ENCODE measurements at regions not wholly inside any gene's neighbourhood (a gene's known extent, or its start where the extent isn't known, plus 50 kb on each side); places are given as distances from the start of the nearest gene placed in this dataset.

GRCh38 chr14:43649508-43649907 lies 857.6 kb downstream of the FSCB start:
- Histone ChIP-seq H3K9me3 (ENCODE audit: control insufficient read depth, insufficient read depth, low read depth, low read length) (no peaks in the 10 kb centered on the region), H3K4me1 (ENCODE audit: control insufficient read depth, insufficient read depth, low read length) (no peaks in the 10 kb centered on the region), H3K4me3 (ENCODE audit: low read depth, low read length) (no peak overlapping the region), H3K27ac (ENCODE audit: extremely low read depth, low read depth, low read length) (no peak overlapping the region), H3K36me3 (ENCODE audit: control insufficient read depth in 2 of 2, insufficient read depth in 1 of 2, low read length in 2 of 2) (no peaks in the 10 kb centered on the region)
- POLR2A ChIA-PET, result no interaction called here
- CTCF ChIA-PET, result no interaction called here
- no peak for TF ChIP-seq ZNF544 (tag by site-specific recombination; IDR thresholded peaks at IDR 0.05)
- no peak for TF ChIP-seq ZNF610 (tag by site-specific recombination; IDR thresholded peaks at IDR 0.05; ENCODE audit: borderline replicate concordance)
- no peak for TF ChIP-seq ZNF132 (tag by site-specific recombination; IDR thresholded peaks at IDR 0.05; ENCODE audit: borderline replicate concordance)
- TF ChIP-seq AEBP2 (tag by site-specific recombination; IDR thresholded peaks at IDR 0.05; ENCODE audit: borderline replicate concordance), result no peak
- no peak for TF ChIP-seq ZNF114 (tag by site-specific recombination; IDR thresholded peaks at IDR 0.05)
- no peak for TF ChIP-seq YY2 (tag by site-specific recombination; IDR thresholded peaks at IDR 0.05)
- no peak for TF ChIP-seq ZNF596 (tag by site-specific recombination; IDR thresholded peaks at IDR 0.05)
- no peak for TF ChIP-seq ZNF155 (tag by site-specific recombination; IDR thresholded peaks at IDR 0.05)
- TF ChIP-seq ZNF211 (tag by site-specific recombination; IDR thresholded peaks at IDR 0.05; ENCODE audit: low read depth), result no peak
- no peak for TF ChIP-seq PRDM2 (tag by site-specific recombination; IDR thresholded peaks at IDR 0.05; ENCODE audit: borderline replicate concordance)
- TF ChIP-seq ZSCAN30 (tag by site-specific recombination; IDR thresholded peaks at IDR 0.05), result no peak
- no peak for TF ChIP-seq ZNF488 (tag by site-specific recombination; IDR thresholded peaks at IDR 0.05)
- no peak for TF ChIP-seq SP2 (tag by site-specific recombination; IDR thresholded peaks at IDR 0.05)

GRCh38 chr14:43647302-43647701 lies 859.8 kb downstream of the FSCB start:
- H3K4me1 ChIP-seq (ENCODE audit: control insufficient read depth, insufficient read depth, low read length), result no peaks in the 10 kb centered on the region
- ChIA-PET POLR2A (no interaction called here), CTCF (no interaction called here)
- H3K4me3 ChIP-seq (ENCODE audit: low read depth, low read length), result no peak overlapping the region
- TF ChIP-seq ZNF394 (tag by site-specific recombination; IDR thresholded peaks at IDR 0.05; ENCODE audit: borderline replicate concordance) (no peak), ZBTB10 (tag by site-specific recombination; IDR thresholded peaks at IDR 0.05) (no peak), REPIN1 (tag by site-specific recombination; IDR thresholded peaks at IDR 0.05; ENCODE audit: low read depth) (no peak), ZNF707 (tag by site-specific recombination; IDR thresholded peaks at IDR 0.05) (no peak), TRIM28 (IDR thresholded peaks at IDR 0.05; ENCODE audit: borderline replicate concordance, low read length) (no peak), ZNF610 (tag by site-specific recombination; IDR thresholded peaks at IDR 0.05; ENCODE audit: borderline replicate concordance) (no peak), ZNF501 (tag by site-specific recombination; IDR thresholded peaks at IDR 0.05) (no peak), ZNF624 (tag by site-specific recombination; IDR thresholded peaks at IDR 0.05) (no peak), ZXDB (tag by site-specific recombination; IDR thresholded peaks at IDR 0.05) (no peak), ZNF133 (tag by site-specific recombination; IDR thresholded peaks at IDR 0.05) (no peak), MEIS1 (CRISPR knock-in tag; IDR thresholded peaks at IDR 0.05; ENCODE audit: borderline replicate concordance) (no peak), ZSCAN4 (tag by site-specific recombination; IDR thresholded peaks at IDR 0.05) (no peak)
- H3K27ac ChIP-seq (ENCODE audit: extremely low read depth, low read depth, low read length), result no peak overlapping the region
- H3K9me3 ChIP-seq (ENCODE audit: control insufficient read depth, insufficient read depth, low read depth, low read length), result no peaks in the 10 kb centered on the region
- no peaks in the 10 kb centered on the region for H3K36me3 ChIP-seq (ENCODE audit: control insufficient read depth in 2 of 2, insufficient read depth in 1 of 2, low read length in 2 of 2)

All from HEK293 (cell line).